ENCODE measurements at regions not wholly inside any gene's neighbourhood (a gene's known extent, or its start where the extent isn't known, plus 50 kb on each side); places are given as distances from the start of the nearest gene placed in this dataset.

- TF ChIP-seq CTCF (IDR thresholded peaks at IDR 0.05; ENCODE audit: insufficient read depth, low read depth, low read length, missing control alignments), result no peak
- no peak for DNase-seq (ENCODE audit: low read depth)
- H3K4me3 ChIP-seq (ENCODE audit: low read depth, low read length), result no peak overlapping the region
These were observed 69.6 kb upstream of the GJB5 start for GRCh38 chr1:34685225-34685624.

GRCh38 chr1:34686531-34686930 lies 68.3 kb upstream of the GJB5 start:
- H3K4me3 ChIP-seq (ENCODE audit: low read depth, low read length), result no peak overlapping the region
- no peak for TF ChIP-seq CTCF (IDR thresholded peaks at IDR 0.05; ENCODE audit: insufficient read depth, low read depth, low read length, missing control alignments)
- no peak for DNase-seq (ENCODE audit: low read depth)

- no peak for DNase-seq (ENCODE audit: low read depth)
- no peak overlapping the region for H3K4me3 ChIP-seq (ENCODE audit: low read depth, low read length)
- no peak for TF ChIP-seq CTCF (IDR thresholded peaks at IDR 0.05; ENCODE audit: insufficient read depth, low read depth, low read length, missing control alignments)
These were observed 66.7 kb upstream of the GJB5 start for GRCh38 chr1:34688006-34688741.

- no peak for TF ChIP-seq CTCF (IDR thresholded peaks at IDR 0.05; ENCODE audit: insufficient read depth, low read depth, low read length, missing control alignments)
- DNase-seq (ENCODE audit: low read depth), result no peak
- no peak overlapping the region for H3K4me3 ChIP-seq (ENCODE audit: low read depth, low read length)
These were observed 64.6 kb upstream of the GJB5 start for GRCh38 chr1:34690269-34690668.

GRCh38 chr1:34693081-34693480 lies 61.8 kb upstream of the GJB5 start:
- H3K4me3 ChIP-seq (ENCODE audit: low read depth, low read length), result no peak overlapping the region
- no peak for DNase-seq (ENCODE audit: low read depth)
- TF ChIP-seq CTCF (IDR thresholded peaks at IDR 0.05; ENCODE audit: insufficient read depth, low read depth, low read length, missing control alignments), result no peak

- DNase-seq (ENCODE audit: low read depth), result no peak
- H3K4me3 ChIP-seq (ENCODE audit: low read depth, low read length), result no peak overlapping the region
- TF ChIP-seq CTCF (IDR thresholded peaks at IDR 0.05; ENCODE audit: insufficient read depth, low read depth, low read length, missing control alignments), result no peak
These were observed 60.5 kb upstream of the GJB5 start for GRCh38 chr1:34694383-34694782.

- H3K4me3 ChIP-seq (ENCODE audit: low read depth, low read length), result no peak overlapping the region
- no peak for TF ChIP-seq CTCF (IDR thresholded peaks at IDR 0.05; ENCODE audit: insufficient read depth, low read depth, low read length, missing control alignments)
- DNase-seq (ENCODE audit: low read depth), result no peak
These were observed 59.3 kb upstream of the GJB5 start for GRCh38 chr1:34695580-34695979.
